ENCODE measurements at regions not wholly inside any gene's neighbourhood (a gene's known extent, or its start where the extent isn't known, plus 50 kb on each side); places are given as distances from the start of the nearest gene placed in this dataset.
"Not testable (repeated sequence)": the region's sequence is repeated elsewhere in the genome, so short reads cannot be mapped to it uniquely, and the experiment has no call there.

- Mint-ChIP-seq H3K27me3 (no peaks in the 10 kb centered on the region), H3K4me3 (no peak overlapping the region), H3K27ac (no peak overlapping the region), H3K36me3 (no peaks in the 10 kb centered on the region), H3K4me1 (no peaks in the 10 kb centered on the region), H3K9me3 (peaks cover 0 to 9% (median 0%) of the 10 kb centered on the region in 8 donors)
- H3K27ac ChIP-seq (ENCODE audit: low read depth, low read length): no peak overlapping the region
- no peaks in the 10 kb centered on the region for H3K27me3 ChIP-seq (ENCODE audit: insufficient read depth, low read length)
- no peak overlapping the region for H3K4me3 ChIP-seq (ENCODE audit: low read length in 2 of 2)
- intact Hi-C loops (cut with micrococcal nuclease): no loop called here
- ChIA-PET POLR2A (ENCODE audit: partially characterized antibody) (no interaction called here), CTCF (ENCODE audit: partially characterized antibody) (no interaction called here)
- H3K9me3 ChIP-seq (ENCODE audit: control insufficient read depth in 1 of 2, low read length in 2 of 2): no peaks in the 10 kb centered on the region
- no peaks in the 10 kb centered on the region for H3K36me3 ChIP-seq (ENCODE audit: insufficient read depth, low read length)
- H3K4me1 ChIP-seq (ENCODE audit: insufficient read depth, low read length): no peaks in the 10 kb centered on the region
- DNase-seq: no peak
Observed at GRCh38 chr17:27155866-27156265, 138.0 kb upstream of the WSB1 start.

- CTCF ChIA-PET (ENCODE audit: partially characterized antibody): no interaction called here
- intact Hi-C loops (cut with micrococcal nuclease): no loop called here
- no peaks in the 10 kb centered on the region for H3K4me1 ChIP-seq (ENCODE audit: insufficient read depth, low read length)
- H3K9me3 Mint-ChIP-seq: peaks cover 0 to 9% (median 0%) of the 10 kb centered on the region in 8 donors
- H3K4me1 Mint-ChIP-seq: no peaks in the 10 kb centered on the region
- no peak overlapping the region for H3K4me3 Mint-ChIP-seq
- no peaks in the 10 kb centered on the region for H3K36me3 Mint-ChIP-seq
- H3K27me3 Mint-ChIP-seq: no peaks in the 10 kb centered on the region
- no peak for DNase-seq
- POLR2A ChIA-PET (ENCODE audit: partially characterized antibody): no interaction called here
- H3K27me3 ChIP-seq (ENCODE audit: insufficient read depth, low read length): no peaks in the 10 kb centered on the region
- no peaks in the 10 kb centered on the region for H3K9me3 ChIP-seq (ENCODE audit: control insufficient read depth in 1 of 2, low read length in 2 of 2)
- H3K27ac Mint-ChIP-seq: no peak overlapping the region
- H3K36me3 ChIP-seq (ENCODE audit: insufficient read depth, low read length): no peaks in the 10 kb centered on the region
- H3K4me3 ChIP-seq (ENCODE audit: low read length in 2 of 2): no peak overlapping the region
- no peak overlapping the region for H3K27ac ChIP-seq (ENCODE audit: low read depth, low read length)
Observed at GRCh38 chr17:27157297-27157696, 136.6 kb upstream of the WSB1 start.

- ChIA-PET CTCF (ENCODE audit: partially characterized antibody) (no interaction called here), POLR2A (ENCODE audit: partially characterized antibody) (no interaction called here)
- H3K4me3 Mint-ChIP-seq: no peak overlapping the region
- peaks cover 0 to 9% (median 0%) of the 10 kb centered on the region in 8 donors for H3K9me3 Mint-ChIP-seq
- H3K27me3 ChIP-seq (ENCODE audit: insufficient read depth, low read length): no peaks in the 10 kb centered on the region
- H3K27me3 Mint-ChIP-seq: no peaks in the 10 kb centered on the region
- no peak for DNase-seq
- no peaks in the 10 kb centered on the region for H3K4me1 Mint-ChIP-seq
- H3K27ac ChIP-seq (ENCODE audit: low read depth, low read length): no peak overlapping the region
- H3K4me1 ChIP-seq (ENCODE audit: insufficient read depth, low read length): no peaks in the 10 kb centered on the region
- intact Hi-C loops (cut with micrococcal nuclease): no loop called here
- no peaks in the 10 kb centered on the region for H3K36me3 Mint-ChIP-seq
- H3K36me3 ChIP-seq (ENCODE audit: insufficient read depth, low read length): no peaks in the 10 kb centered on the region
- no peaks in the 10 kb centered on the region for H3K9me3 ChIP-seq (ENCODE audit: control insufficient read depth in 1 of 2, low read length in 2 of 2)
- no peak overlapping the region for H3K27ac Mint-ChIP-seq
- no peak overlapping the region for H3K4me3 ChIP-seq (ENCODE audit: low read length in 2 of 2)
Observed at GRCh38 chr17:27157898-27158297, 136.0 kb upstream of the WSB1 start.

- no peaks in the 10 kb centered on the region for H3K36me3 ChIP-seq (ENCODE audit: insufficient read depth, low read length)
- H3K4me3 Mint-ChIP-seq: no peak overlapping the region
- ChIA-PET CTCF (ENCODE audit: partially characterized antibody) (no interaction called here), POLR2A (ENCODE audit: partially characterized antibody) (no interaction called here)
- no peak overlapping the region for H3K27ac ChIP-seq (ENCODE audit: low read depth, low read length)
- H3K27me3 ChIP-seq (ENCODE audit: insufficient read depth, low read length): no peaks in the 10 kb centered on the region
- no peaks in the 10 kb centered on the region for H3K27me3 Mint-ChIP-seq
- intact Hi-C loops (cut with micrococcal nuclease): no loop called here
- H3K4me1 Mint-ChIP-seq: no peaks in the 10 kb centered on the region
- H3K4me1 ChIP-seq (ENCODE audit: insufficient read depth, low read length): no peaks in the 10 kb centered on the region
- no peak for DNase-seq
- no peak overlapping the region for H3K27ac Mint-ChIP-seq
- H3K36me3 Mint-ChIP-seq: no peaks in the 10 kb centered on the region
- H3K9me3 Mint-ChIP-seq: peaks cover 0 to 9% (median 0%) of the 10 kb centered on the region in 8 donors
- H3K9me3 ChIP-seq (ENCODE audit: control insufficient read depth in 1 of 2, low read length in 2 of 2): no peaks in the 10 kb centered on the region
- no peak overlapping the region for H3K4me3 ChIP-seq (ENCODE audit: low read length in 2 of 2)
Observed at GRCh38 chr17:27158382-27158781, 135.5 kb upstream of the WSB1 start.

- intact Hi-C loops (cut with micrococcal nuclease): no loop called here
Observed at GRCh38 chr17:27180322-27180721, 113.6 kb upstream of the WSB1 start.

GRCh38 chr17:27181379-27181925 is 112.5 kb upstream of the WSB1 start:
- H3K27me3 ChIP-seq (ENCODE audit: insufficient read depth, low read length); H3K36me3 ChIP-seq (ENCODE audit: insufficient read depth, low read length); CTCF ChIA-PET (ENCODE audit: partially characterized antibody); intact Hi-C loops (cut with micrococcal nuclease); H3K27ac Mint-ChIP-seq; H3K4me1 ChIP-seq (ENCODE audit: insufficient read depth, low read length); H3K4me3 Mint-ChIP-seq; H3K4me3 ChIP-seq (ENCODE audit: low read length in 2 of 2); POLR2A ChIA-PET (ENCODE audit: partially characterized antibody); H3K4me1 Mint-ChIP-seq; H3K27ac ChIP-seq (ENCODE audit: low read depth, low read length); H3K9me3 ChIP-seq (ENCODE audit: control insufficient read depth in 1 of 2, low read length in 2 of 2); DNase-seq; H3K27me3 Mint-ChIP-seq: not testable (repeated sequence)
- peaks cover 15 to 16% of the 10 kb centered on the region in 2 donors for H3K36me3 Mint-ChIP-seq
- H3K9me3 Mint-ChIP-seq: peaks cover 0 to 38% (median 17%) of the 10 kb centered on the region in 8 donors

More at GRCh38 chr17:27180322-27180721, 113.6 kb upstream of the WSB1 start:
- H3K4me3 Mint-ChIP-seq: no peak overlapping the region
- H3K9me3 Mint-ChIP-seq: peaks cover 0 to 34% (median 17%) of the 10 kb centered on the region in 8 donors
- Histone ChIP-seq H3K9me3 (ENCODE audit: control insufficient read depth in 1 of 2, low read length in 2 of 2) (no peaks in the 10 kb centered on the region), H3K36me3 (ENCODE audit: insufficient read depth, low read length) (no peaks in the 10 kb centered on the region), H3K4me1 (ENCODE audit: insufficient read depth, low read length) (no peaks in the 10 kb centered on the region), H3K27ac (ENCODE audit: low read depth, low read length) (no peak overlapping the region), H3K27me3 (ENCODE audit: insufficient read depth, low read length) (no peaks in the 10 kb centered on the region), H3K4me3 (ENCODE audit: low read length in 2 of 2) (no peak overlapping the region)
- H3K27me3 Mint-ChIP-seq: no peaks in the 10 kb centered on the region
- no peaks in the 10 kb centered on the region for H3K4me1 Mint-ChIP-seq
- ChIA-PET CTCF (ENCODE audit: partially characterized antibody) (no interaction called here), POLR2A (ENCODE audit: partially characterized antibody) (no interaction called here)
- H3K36me3 Mint-ChIP-seq: peaks cover 15 to 16% of the 10 kb centered on the region in 2 donors
- no peak overlapping the region for H3K27ac Mint-ChIP-seq
- no peak for DNase-seq

- H3K27ac Mint-ChIP-seq: no peak overlapping the region
- CTCF ChIA-PET (ENCODE audit: partially characterized antibody): no interaction called here
- no peak overlapping the region for H3K27ac ChIP-seq (ENCODE audit: low read depth, low read length)
- peaks cover 0 to 38% (median 17%) of the 10 kb centered on the region in 8 donors for H3K9me3 Mint-ChIP-seq
- H3K9me3 ChIP-seq (ENCODE audit: control insufficient read depth in 1 of 2, low read length in 2 of 2): no peaks in the 10 kb centered on the region
- DNase-seq: no peak
- no peak overlapping the region for H3K4me3 ChIP-seq (ENCODE audit: low read length in 2 of 2)
- intact Hi-C loops (cut with micrococcal nuclease): no loop called here
- peaks cover 15 to 16% of the 10 kb centered on the region in 2 donors for H3K36me3 Mint-ChIP-seq
- H3K4me3 Mint-ChIP-seq: no peak overlapping the region
- H3K27me3 ChIP-seq (ENCODE audit: insufficient read depth, low read length): no peaks in the 10 kb centered on the region
- POLR2A ChIA-PET (ENCODE audit: partially characterized antibody): no interaction called here
- H3K27me3 Mint-ChIP-seq: no peaks in the 10 kb centered on the region
- H3K4me1 Mint-ChIP-seq: no peaks in the 10 kb centered on the region
- H3K4me1 ChIP-seq (ENCODE audit: insufficient read depth, low read length): no peaks in the 10 kb centered on the region
- no peaks in the 10 kb centered on the region for H3K36me3 ChIP-seq (ENCODE audit: insufficient read depth, low read length)
Observed at GRCh38 chr17:27181935-27182334, 112.0 kb upstream of the WSB1 start.

GRCh38 chr17:27197505-27197904 is 96.4 kb upstream of the WSB1 start:
- intact Hi-C loops (cut with micrococcal nuclease): not testable (repeated sequence)

More at GRCh38 chr17:27197505-27197904, 96.4 kb upstream of the WSB1 start:
- H3K36me3 Mint-ChIP-seq; H3K36me3 ChIP-seq (ENCODE audit: insufficient read depth, low read length); H3K4me1 Mint-ChIP-seq; H3K27ac ChIP-seq (ENCODE audit: low read depth, low read length); H3K9me3 ChIP-seq (ENCODE audit: control insufficient read depth in 1 of 2, low read length in 2 of 2); POLR2A ChIA-PET (ENCODE audit: partially characterized antibody); H3K27ac Mint-ChIP-seq; DNase-seq; H3K27me3 Mint-ChIP-seq; CTCF ChIA-PET (ENCODE audit: partially characterized antibody); H3K4me1 ChIP-seq (ENCODE audit: insufficient read depth, low read length); H3K4me3 Mint-ChIP-seq; H3K4me3 ChIP-seq (ENCODE audit: low read length in 2 of 2); H3K27me3 ChIP-seq (ENCODE audit: insufficient read depth, low read length); H3K9me3 Mint-ChIP-seq: not testable (repeated sequence)

Measured in CD4-positive, alpha-beta memory T cell (primary cell).